ENCODE measurements at regions not wholly inside any gene's neighbourhood (a gene's known extent, or its start where the extent isn't known, plus 50 kb on each side); places are given as distances from the start of the nearest gene placed in this dataset.

DNA sequence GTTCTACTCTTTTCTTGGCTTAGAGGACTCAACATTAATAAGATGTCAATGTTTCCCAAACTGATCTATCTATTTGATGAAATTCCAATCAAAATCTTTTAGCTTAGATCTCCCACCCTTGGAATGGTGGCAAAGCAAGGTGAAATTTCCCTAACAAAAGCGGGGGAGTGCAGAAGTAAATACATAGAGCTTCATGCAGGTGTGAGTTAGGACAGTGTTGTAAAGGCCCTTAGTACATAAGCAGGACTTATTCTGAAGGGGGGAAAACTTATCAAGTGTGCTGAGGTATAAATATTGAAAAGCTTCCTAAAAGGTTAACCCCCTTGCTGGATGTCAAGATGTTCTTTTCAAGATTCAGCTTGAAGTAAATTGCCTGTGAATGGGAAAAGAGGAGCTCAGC lies 608.6 kb upstream of the CELF4 start:
- TF ChIP-seq, protein P1, sequence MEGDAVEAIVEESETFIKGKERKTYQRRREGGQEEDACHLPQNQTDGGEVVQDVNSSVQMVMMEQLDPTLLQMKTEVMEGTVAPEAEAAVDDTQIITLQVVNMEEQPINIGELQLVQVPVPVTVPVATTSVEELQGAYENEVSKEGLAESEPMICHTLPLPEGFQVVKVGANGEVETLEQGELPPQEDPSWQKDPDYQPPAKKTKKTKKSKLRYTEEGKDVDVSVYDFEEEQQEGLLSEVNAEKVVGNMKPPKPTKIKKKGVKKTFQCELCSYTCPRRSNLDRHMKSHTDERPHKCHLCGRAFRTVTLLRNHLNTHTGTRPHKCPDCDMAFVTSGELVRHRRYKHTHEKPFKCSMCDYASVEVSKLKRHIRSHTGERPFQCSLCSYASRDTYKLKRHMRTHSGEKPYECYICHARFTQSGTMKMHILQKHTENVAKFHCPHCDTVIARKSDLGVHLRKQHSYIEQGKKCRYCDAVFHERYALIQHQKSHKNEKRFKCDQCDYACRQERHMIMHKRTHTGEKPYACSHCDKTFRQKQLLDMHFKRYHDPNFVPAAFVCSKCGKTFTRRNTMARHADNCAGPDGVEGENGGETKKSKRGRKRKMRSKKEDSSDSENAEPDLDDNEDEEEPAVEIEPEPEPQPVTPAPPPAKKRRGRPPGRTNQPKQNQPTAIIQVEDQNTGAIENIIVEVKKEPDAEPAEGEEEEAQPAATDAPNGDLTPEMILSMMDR (IDR thresholded peaks at IDR 0.05): no peak
- TF ChIP-seq POLR2A (IDR thresholded peaks at IDR 0.05): no peak
